Breast epithelium (tissue), 3 donors: ENCODE measurements at regions not wholly inside any gene's neighbourhood (a gene's known extent, or its start where the extent isn't known, plus 50 kb on each side); places are given as distances from the start of the nearest gene placed in this dataset.
"Not testable (repeated sequence)": the region's sequence is repeated elsewhere in the genome, so short reads cannot be mapped to it uniquely, and the experiment has no call there.

Source experiments
- POLR2A ChIP-seq: fragments of 450-650 bp; IDR thresholded peaks from one replicate; pipeline ENCODE4 v1.6.1; 2016; ENCODE audit warnings: antibody characterized with exemption, mild to moderate bottlenecking, moderate library complexity
- TF ChIP-seq, protein P1 (sequence below), 3 donors: fragments of 450-650 bp; IDR thresholded peaks; one replicate each; pipeline ENCODE4 v1.5.1; 2016 to 2017; ENCODE audit warnings: antibody characterized with exemption in 3 of 3, mild to moderate bottlenecking in 3 of 3, moderate library complexity in 3 of 3

DNA sequence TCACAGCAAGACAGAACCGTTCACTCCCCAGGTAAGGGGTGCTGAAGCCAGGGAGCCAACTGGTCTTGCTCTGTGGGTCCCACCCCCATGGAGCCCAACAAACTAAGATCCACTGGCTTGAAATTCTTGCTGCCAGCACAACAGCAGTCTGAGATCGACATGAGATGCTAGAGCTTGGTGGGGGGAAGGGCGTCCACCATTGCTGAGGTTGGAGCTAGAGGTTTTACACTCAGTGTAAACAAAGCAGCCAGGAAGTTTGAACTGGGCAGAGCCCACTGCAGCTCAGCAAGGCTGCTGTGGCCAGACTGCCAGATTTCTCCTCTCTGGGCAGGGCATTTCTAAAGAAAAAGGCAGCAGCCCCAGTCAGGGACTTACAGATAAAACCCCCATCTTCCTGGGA lies 1419.9 kb upstream of the ADGRL3 start:
- TF ChIP-seq, protein P1, sequence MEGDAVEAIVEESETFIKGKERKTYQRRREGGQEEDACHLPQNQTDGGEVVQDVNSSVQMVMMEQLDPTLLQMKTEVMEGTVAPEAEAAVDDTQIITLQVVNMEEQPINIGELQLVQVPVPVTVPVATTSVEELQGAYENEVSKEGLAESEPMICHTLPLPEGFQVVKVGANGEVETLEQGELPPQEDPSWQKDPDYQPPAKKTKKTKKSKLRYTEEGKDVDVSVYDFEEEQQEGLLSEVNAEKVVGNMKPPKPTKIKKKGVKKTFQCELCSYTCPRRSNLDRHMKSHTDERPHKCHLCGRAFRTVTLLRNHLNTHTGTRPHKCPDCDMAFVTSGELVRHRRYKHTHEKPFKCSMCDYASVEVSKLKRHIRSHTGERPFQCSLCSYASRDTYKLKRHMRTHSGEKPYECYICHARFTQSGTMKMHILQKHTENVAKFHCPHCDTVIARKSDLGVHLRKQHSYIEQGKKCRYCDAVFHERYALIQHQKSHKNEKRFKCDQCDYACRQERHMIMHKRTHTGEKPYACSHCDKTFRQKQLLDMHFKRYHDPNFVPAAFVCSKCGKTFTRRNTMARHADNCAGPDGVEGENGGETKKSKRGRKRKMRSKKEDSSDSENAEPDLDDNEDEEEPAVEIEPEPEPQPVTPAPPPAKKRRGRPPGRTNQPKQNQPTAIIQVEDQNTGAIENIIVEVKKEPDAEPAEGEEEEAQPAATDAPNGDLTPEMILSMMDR (IDR thresholded peaks at IDR 0.05), result not testable (repeated sequence)
- not testable (repeated sequence) for TF ChIP-seq POLR2A
